ENCODE measurements at regions not wholly inside any gene's neighbourhood (a gene's known extent, or its start where the extent isn't known, plus 50 kb on each side); places are given as distances from the start of the nearest gene placed in this dataset.

GRCh38 chr1:116203920-116204319, 92.7 kb downstream of the MAB21L3 start:
- no peak overlapping the region for H4K91ac ChIP-seq (ENCODE audit: insufficient read depth, low read depth, low read length)
- no peak overlapping the region for H3K14ac ChIP-seq (replicated peaks; ENCODE audit: low read depth, low read length)
- POLR2A ChIA-PET (ENCODE audit: unreplicated experiment) = no interaction called here
- H2BK5ac ChIP-seq (ENCODE audit: low read depth, low read length, poor library complexity, severe bottlenecking) = no peak overlapping the region
- CTCF ChIA-PET = no interaction called here
- no peak overlapping the region for H2AK9ac ChIP-seq (replicated peaks; ENCODE audit: low read depth, low read length, poor library complexity)
- H3K23ac ChIP-seq (ENCODE audit: low read depth, low read length) = no peak overlapping the region
- no peak overlapping the region for H2BK20ac ChIP-seq (ENCODE audit: low read depth, low read length)
- H3K4me2 ChIP-seq (ENCODE audit: low read depth, low read length) = no peak overlapping the region
- H3K27me3 ChIP-seq (ENCODE audit: control insufficient read depth, insufficient read depth, low read length) = peaks cover 6% of the 10 kb centered on the region
- no peak for ATAC-seq (ENCODE audit: low read depth)
- H3K4me3 ChIP-seq (ENCODE audit: insufficient read depth, low read depth, low read length) = no peak overlapping the region
- dilution Hi-C loops (cut with HindIII; ENCODE audit: low sequenced_read_pairs, unreplicated experiment) (no loop called here), intact Hi-C loops (cut with micrococcal nuclease) (no loop called here), in situ Hi-C loops (cut with MboI; ENCODE audit: low sequenced_read_pairs) (no loop called here)
- H3K9me1 ChIP-seq (ENCODE audit: insufficient read depth, low read length) = no peaks in the 10 kb centered on the region
- H3K56ac ChIP-seq (ENCODE audit: extremely low read depth, insufficient read depth, low read length) = no peak overlapping the region
- no peak overlapping the region for H2BK15ac ChIP-seq (ENCODE audit: low read depth, low read length)
- H4K20me1 ChIP-seq (ENCODE audit: insufficient read depth, low read length) = no peaks in the 10 kb centered on the region
- BruUV-seq (replicated peaks) = no TSS peak
- TF ChIP-seq BHLHE40 (IDR thresholded peaks at IDR 0.05; ENCODE audit: low read depth, low read length) = no peak
- no peak for TF ChIP-seq NFE2L2 (IDR thresholded peaks at IDR 0.05; ENCODE audit: low read depth, low read length)
- TF ChIP-seq RFX5 (IDR thresholded peaks at IDR 0.05; ENCODE audit: low read depth, low read length) = no peak
- TF ChIP-seq POLR2A (IDR thresholded peaks at IDR 0.05; ENCODE audit: low read depth, low read length) = no peak
- TF ChIP-seq CHD1 (IDR thresholded peaks at IDR 0.05; ENCODE audit: low read depth, low read length) = no peak
- TF ChIP-seq CEBPB (IDR thresholded peaks at IDR 0.05; ENCODE audit: low read depth, low read length) = no peak
- TF ChIP-seq FOS (IDR thresholded peaks at IDR 0.05; ENCODE audit: low read depth, low read length) = no peak
- TF ChIP-seq MAZ (IDR thresholded peaks at IDR 0.05; ENCODE audit: borderline replicate concordance, low read depth, low read length) = no peak
- TF ChIP-seq, protein P1, sequence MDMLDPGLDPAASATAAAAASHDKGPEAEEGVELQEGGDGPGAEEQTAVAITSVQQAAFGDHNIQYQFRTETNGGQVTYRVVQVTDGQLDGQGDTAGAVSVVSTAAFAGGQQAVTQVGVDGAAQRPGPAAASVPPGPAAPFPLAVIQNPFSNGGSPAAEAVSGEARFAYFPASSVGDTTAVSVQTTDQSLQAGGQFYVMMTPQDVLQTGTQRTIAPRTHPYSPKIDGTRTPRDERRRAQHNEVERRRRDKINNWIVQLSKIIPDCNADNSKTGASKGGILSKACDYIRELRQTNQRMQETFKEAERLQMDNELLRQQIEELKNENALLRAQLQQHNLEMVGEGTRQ (IDR thresholded peaks at IDR 0.05; ENCODE audit: low read depth, low read length) = no peak
- no peak for TF ChIP-seq MAFK (IDR thresholded peaks at IDR 0.05; ENCODE audit: low read depth, low read length)
- no peak for TF ChIP-seq RCOR1 (IDR thresholded peaks at IDR 0.05; ENCODE audit: insufficient replicate concordance, low read length)
- TF ChIP-seq, protein P2, sequence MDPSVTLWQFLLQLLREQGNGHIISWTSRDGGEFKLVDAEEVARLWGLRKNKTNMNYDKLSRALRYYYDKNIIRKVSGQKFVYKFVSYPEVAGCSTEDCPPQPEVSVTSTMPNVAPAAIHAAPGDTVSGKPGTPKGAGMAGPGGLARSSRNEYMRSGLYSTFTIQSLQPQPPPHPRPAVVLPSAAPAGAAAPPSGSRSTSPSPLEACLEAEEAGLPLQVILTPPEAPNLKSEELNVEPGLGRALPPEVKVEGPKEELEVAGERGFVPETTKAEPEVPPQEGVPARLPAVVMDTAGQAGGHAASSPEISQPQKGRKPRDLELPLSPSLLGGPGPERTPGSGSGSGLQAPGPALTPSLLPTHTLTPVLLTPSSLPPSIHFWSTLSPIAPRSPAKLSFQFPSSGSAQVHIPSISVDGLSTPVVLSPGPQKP (IDR thresholded peaks at IDR 0.05; ENCODE audit: borderline replicate concordance, low read depth, low read length) = no peak
- no peak for TF ChIP-seq SMC3 (IDR thresholded peaks at IDR 0.05; ENCODE audit: low read depth, low read length)
- TF ChIP-seq MXI1 (IDR thresholded peaks at IDR 0.05; ENCODE audit: borderline replicate concordance, low read depth, low read length) = no peak
- H2BK120ac ChIP-seq (ENCODE audit: low read depth, low read length) = no peak overlapping the region
- no peaks in the 10 kb centered on the region for H3K9me3 ChIP-seq (ENCODE audit: control insufficient read depth, insufficient read depth, low read length)
- H3K27ac ChIP-seq (ENCODE audit: insufficient read depth, low read length) = no peak overlapping the region
- no peaks in the 10 kb centered on the region for H3K36me3 ChIP-seq (ENCODE audit: control insufficient read depth, insufficient read depth, low read length)
- no peak for DNase-seq
- H3K18ac ChIP-seq (ENCODE audit: low read depth, low read length) = no peak overlapping the region
- WGBS, 2 experiments (ENCODE audit: extremely low coverage in 2 of 2, insufficient read length in 1 of 2) = no CpG with 5 or more reads among the region's 4 CpGs
- no peak overlapping the region for H2AK5ac ChIP-seq (ENCODE audit: low read depth, low read length)
- H4K8ac ChIP-seq (ENCODE audit: low read depth in 2 of 2, low read length in 2 of 2) = no peak overlapping the region
- no peak overlapping the region for H3K4ac ChIP-seq (ENCODE audit: low read depth, low read length)
- no peaks in the 10 kb centered on the region for H3K79me1 ChIP-seq (ENCODE audit: low read depth in 1 of 2, low read length in 2 of 2)
- no peak overlapping the region for H3K9ac ChIP-seq (ENCODE audit: low read depth, low read length)
- H3K4me1 ChIP-seq (ENCODE audit: control insufficient read depth, insufficient read depth, low read length) = no peaks in the 10 kb centered on the region
- no peak overlapping the region for H2AFZ ChIP-seq (replicated peaks; ENCODE audit: low read length, poor library complexity)
- no peak overlapping the region for H4K5ac ChIP-seq (ENCODE audit: low read depth, low read length)
